ENCODE measurements at regions not wholly inside any gene's neighbourhood (a gene's known extent, or its start where the extent isn't known, plus 50 kb on each side); places are given as distances from the start of the nearest gene placed in this dataset.

GRCh38 chr3:159802864-159803263, 185.8 kb upstream of the IL12A start:
- Histone ChIP-seq H2AFZ (ENCODE audit: low read depth, low read length) (no peak overlapping the region), H3K4me3 (no peak overlapping the region), H3K36me3 (ENCODE audit: control insufficient read depth, insufficient read depth, low read length) (no peaks in the 10 kb centered on the region), H3K9me1 (ENCODE audit: control insufficient read depth, insufficient read depth, low read length) (no peaks in the 10 kb centered on the region), H3K4me1 (replicated peaks in 1 of 2; ENCODE audit: control insufficient read depth in 2 of 2, insufficient read depth in 2 of 2, low read length in 2 of 2) (no peaks in the 10 kb centered on the region), H3K9ac (ENCODE audit: insufficient read depth in 1 of 2, low read depth in 2 of 2, low read length in 2 of 2) (no peak overlapping the region), H3K4me2 (ENCODE audit: insufficient read depth, low read length) (no peak overlapping the region), H3K9me3 (replicated peaks; ENCODE audit: control insufficient read depth, insufficient read depth, low read depth, low read length) (no peaks in the 10 kb centered on the region), H3K27me3 (ENCODE audit: control insufficient read depth in 2 of 2, insufficient read depth in 2 of 2, low read length in 2 of 2) (no peaks in the 10 kb centered on the region), H4K20me1 (replicated peaks; ENCODE audit: control insufficient read depth, insufficient read depth, low read length) (no peaks in the 10 kb centered on the region), H3K27ac (ENCODE audit: extremely low read depth, low read depth, low read length) (no peak overlapping the region), H3K79me2 (ENCODE audit: control insufficient read depth, insufficient read depth, low read length) (no peaks in the 10 kb centered on the region)
- 0% methylated on average over 2 of the region's 2 CpGs for WGBS (ENCODE audit: insufficient coverage, low coverage, missing lambda C conversion rate)
- TF ChIP-seq WHSC1 (IDR thresholded peaks at IDR 0.05; ENCODE audit: low read length) (no peak), ZNF282 (CRISPR knock-in tag; IDR thresholded peaks at IDR 0.05) (no peak), ZNF143 (CRISPR knock-in tag; IDR thresholded peaks at IDR 0.05) (no peak), GABPA (tag; conservative IDR thresholded peaks at IDR 0.05; ENCODE audit: low read depth) (no peak), ZC3H4 (CRISPR knock-in tag; IDR thresholded peaks at IDR 0.05; ENCODE audit: borderline replicate concordance) (no peak), ZNF280B (CRISPR knock-in tag; IDR thresholded peaks at IDR 0.05) (no peak), CBFA2T2 (conservative IDR thresholded peaks at IDR 0.05) (no peak), ZNF586 (CRISPR knock-in tag; conservative IDR thresholded peaks at IDR 0.05) (no peak), ZKSCAN8 (CRISPR knock-in tag; IDR thresholded peaks at IDR 0.05) (no peak), MEIS2 (IDR thresholded peaks at IDR 0.05; ENCODE audit: partially characterized antibody) (no peak), PRPF4 (IDR thresholded peaks at IDR 0.05; ENCODE audit: insufficient read depth, low read depth, low read length, poor library complexity, severe bottlenecking) (no peak), POLR2B (IDR thresholded peaks at IDR 0.05; ENCODE audit: low read depth, partially characterized antibody) (no peak), ZNF239 (CRISPR knock-in tag; IDR thresholded peaks at IDR 0.05) (no peak)
- TF ChIP-seq, protein P1, sequence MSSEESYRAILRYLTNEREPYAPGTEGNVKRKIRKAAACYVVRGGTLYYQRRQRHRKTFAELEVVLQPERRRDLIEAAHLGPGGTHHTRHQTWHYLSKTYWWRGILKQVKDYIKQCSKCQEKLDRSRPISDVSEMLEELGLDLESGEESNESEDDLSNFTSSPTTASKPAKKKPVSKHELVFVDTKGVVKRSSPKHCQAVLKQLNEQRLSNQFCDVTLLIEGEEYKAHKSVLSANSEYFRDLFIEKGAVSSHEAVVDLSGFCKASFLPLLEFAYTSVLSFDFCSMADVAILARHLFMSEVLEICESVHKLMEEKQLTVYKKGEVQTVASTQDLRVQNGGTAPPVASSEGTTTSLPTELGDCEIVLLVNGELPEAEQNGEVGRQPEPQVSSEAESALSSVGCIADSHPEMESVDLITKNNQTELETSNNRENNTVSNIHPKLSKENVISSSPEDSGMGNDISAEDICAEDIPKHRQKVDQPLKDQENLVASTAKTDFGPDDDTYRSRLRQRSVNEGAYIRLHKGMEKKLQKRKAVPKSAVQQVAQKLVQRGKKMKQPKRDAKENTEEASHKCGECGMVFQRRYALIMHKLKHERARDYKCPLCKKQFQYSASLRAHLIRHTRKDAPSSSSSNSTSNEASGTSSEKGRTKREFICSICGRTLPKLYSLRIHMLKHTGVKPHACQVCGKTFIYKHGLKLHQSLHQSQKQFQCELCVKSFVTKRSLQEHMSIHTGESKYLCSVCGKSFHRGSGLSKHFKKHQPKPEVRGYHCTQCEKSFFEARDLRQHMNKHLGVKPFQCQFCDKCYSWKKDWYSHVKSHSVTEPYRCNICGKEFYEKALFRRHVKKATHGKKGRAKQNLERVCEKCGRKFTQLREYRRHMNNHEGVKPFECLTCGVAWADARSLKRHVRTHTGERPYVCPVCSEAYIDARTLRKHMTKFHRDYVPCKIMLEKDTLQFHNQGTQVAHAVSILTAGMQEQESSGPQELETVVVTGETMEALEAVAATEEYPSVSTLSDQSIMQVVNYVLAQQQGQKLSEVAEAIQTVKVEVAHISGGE (CRISPR knock-in tag; IDR thresholded peaks at IDR 0.05), result no peak
- ATAC-seq (no peak), FAIRE-seq (no peak), DNase-seq (ENCODE audit: extremely low read depth in 1 of 4, low spot score in 3 of 4) (no peak)
- no TSS peak for BruUV-seq (replicated peaks)
- intact Hi-C loops (cut with micrococcal nuclease) (no loop called here), in situ Hi-C loops (cut with MboI) (loop anchor here (25.0 kb wide), 1 partner anchor 966 kb away; no protein-coding TSS in a partner anchor)
- POLR2A ChIA-PET, result interaction anchor here (0.6 kb wide), 1 partner anchor 370 kb away, joined by 3 read pairs; no protein-coding TSS in a partner anchor
- CTCF ChIA-PET (ENCODE audit: low intra/inter-chr PET ratio), result no interaction called here
